Mesothelial cell of epicardium (in vitro differentiated cells): ENCODE measurements at regions not wholly inside any gene's neighbourhood (a gene's known extent, or its start where the extent isn't known, plus 50 kb on each side); places are given as distances from the start of the nearest gene placed in this dataset.

Source experiments
- DNase-seq, 2 experiments: peaks; one replicate each; pipeline ENCODE4 v3.0.0; 2021; ENCODE audit warnings: low spot score in 2 of 2; ENCODE audit not compliant: unreplicated experiment in 2 of 2
- H3K27ac Mint-ChIP-seq: 2 replicates; pipeline ENCODE4 v1.8.0; 2021; ENCODE audit warnings: mixed read lengths
- H3K27me3 Mint-ChIP-seq: 2 replicates; pipeline ENCODE4 v1.8.0; 2021; ENCODE audit warnings: low read depth, mixed read lengths
- H3K36me3 Mint-ChIP-seq: 2 replicates; pipeline ENCODE4 v1.8.0; 2021; ENCODE audit warnings: mixed read lengths
- H3K4me1 Mint-ChIP-seq: 2 replicates; pipeline ENCODE4 v1.8.0; 2021; ENCODE audit warnings: mixed read lengths
- H3K4me3 Mint-ChIP-seq: 2 replicates; pipeline ENCODE4 v1.8.0; 2021; ENCODE audit warnings: mild to moderate bottlenecking, moderate library complexity, mixed read lengths
- H3K9me3 Mint-ChIP-seq: 2 replicates; pipeline ENCODE4 v1.8.0; 2021; ENCODE audit warnings: mixed read lengths
- CTCF ChIP-seq: fragments of 200-600 bp; sonication (generic); IDR thresholded peaks from one replicate; pipeline ENCODE4 v1.5.0; 2021; ENCODE audit warnings: antibody characterized with exemption; ENCODE audit not compliant: unreplicated experiment

DNA sequence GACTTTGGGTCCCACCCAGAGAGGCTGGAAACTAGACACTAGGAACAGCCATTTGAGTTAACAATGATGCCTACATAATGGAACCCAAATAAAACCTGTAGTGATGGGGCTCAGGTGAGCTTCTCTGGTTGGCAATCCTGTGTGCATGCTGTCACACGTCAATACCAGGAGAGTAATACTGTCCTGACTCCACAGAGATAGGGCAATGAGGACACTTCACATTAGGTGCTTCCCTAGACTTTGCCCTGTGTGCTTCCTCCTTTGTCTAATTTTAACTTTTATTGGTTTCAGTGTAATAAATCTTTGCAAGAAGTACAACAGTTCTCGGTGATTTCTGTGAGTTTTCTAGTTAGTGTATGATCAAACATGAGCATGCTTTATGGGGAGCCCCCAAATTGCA is 281.8 kb upstream of the ARRDC4 start:
- no peak for DNase-seq
- peaks cover 8% of the 10 kb centered on the region for H3K27me3 Mint-ChIP-seq
- no peaks in the 10 kb centered on the region for H3K4me1 Mint-ChIP-seq
- H3K9me3 Mint-ChIP-seq = peaks cover 11% of the 10 kb centered on the region
- H3K36me3 Mint-ChIP-seq = no peaks in the 10 kb centered on the region
- no peak overlapping the region for H3K27ac Mint-ChIP-seq
- no peak for TF ChIP-seq CTCF
- H3K4me3 Mint-ChIP-seq = no peak overlapping the region

DNA sequence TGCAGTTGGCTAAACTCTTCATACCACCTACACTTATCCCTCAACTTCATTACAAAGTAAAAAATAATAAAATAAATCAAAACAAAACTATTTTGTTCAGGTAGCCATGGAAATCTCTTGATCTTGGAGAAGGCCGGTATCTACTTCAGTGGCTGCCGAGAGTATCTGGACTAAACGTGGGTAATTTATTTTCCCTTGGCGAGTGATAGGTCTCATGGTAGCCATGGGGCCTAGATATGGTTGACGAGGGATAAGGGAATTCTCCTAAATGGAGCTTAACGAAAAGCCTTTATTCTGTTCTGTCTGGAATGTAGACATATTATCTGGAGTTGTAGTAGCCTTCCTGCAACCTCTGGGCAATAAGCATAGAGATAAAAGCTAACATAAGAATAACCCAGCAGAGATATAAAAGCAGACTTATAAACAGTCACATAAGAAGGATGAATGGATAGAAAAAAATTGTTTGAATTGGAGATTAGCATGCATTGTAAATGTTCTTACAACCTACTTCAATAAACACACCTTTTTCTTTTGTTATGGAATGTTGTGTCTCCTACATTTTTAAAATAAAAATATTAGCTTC is 281.3 kb upstream of the ARRDC4 start:
- DNase-seq = no peak
- no peak overlapping the region for H3K4me3 Mint-ChIP-seq
- no peak overlapping the region for H3K27ac Mint-ChIP-seq
- no peaks in the 10 kb centered on the region for H3K36me3 Mint-ChIP-seq
- H3K27me3 Mint-ChIP-seq = peaks cover 12% of the 10 kb centered on the region
- no peaks in the 10 kb centered on the region for H3K4me1 Mint-ChIP-seq
- no peak for TF ChIP-seq CTCF
- H3K9me3 Mint-ChIP-seq = peaks cover 6% of the 10 kb centered on the region

DNA sequence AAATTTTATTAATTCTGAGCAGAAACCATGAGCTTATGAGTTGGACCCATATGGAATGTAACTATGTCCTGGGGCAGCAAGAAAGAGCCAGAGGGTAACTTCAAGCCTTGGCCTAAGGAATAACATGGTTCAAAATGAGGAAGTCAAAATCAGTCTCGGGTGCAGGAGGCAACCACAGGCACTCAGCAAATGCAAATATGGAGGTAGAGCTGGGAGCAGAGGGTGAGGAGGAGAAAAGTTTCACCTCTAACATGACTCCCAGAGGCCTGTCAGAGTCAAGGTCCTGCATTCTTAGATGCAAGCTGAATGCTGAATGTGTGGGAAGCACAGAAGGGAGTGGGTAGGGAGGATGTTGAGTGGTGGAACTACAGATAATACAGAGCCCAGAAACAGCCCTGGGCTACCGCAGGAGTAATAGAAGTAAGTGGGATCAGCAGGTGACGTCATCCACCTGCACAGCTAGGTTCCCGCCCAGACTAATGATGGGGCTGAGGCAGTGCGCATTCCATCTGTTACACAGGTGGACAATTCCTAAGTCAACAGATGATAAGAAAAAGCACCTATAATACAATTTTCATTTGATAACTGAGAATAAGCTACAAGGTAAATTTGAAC is 279.8 kb upstream of the ARRDC4 start:
- H3K4me1 Mint-ChIP-seq = no peaks in the 10 kb centered on the region
- H3K27ac Mint-ChIP-seq = no peak overlapping the region
- no peaks in the 10 kb centered on the region for H3K9me3 Mint-ChIP-seq
- TF ChIP-seq CTCF = no peak
- no peak overlapping the region for H3K4me3 Mint-ChIP-seq
- no peaks in the 10 kb centered on the region for H3K36me3 Mint-ChIP-seq
- no peak for DNase-seq
- H3K27me3 Mint-ChIP-seq = peaks cover 18% of the 10 kb centered on the region

DNA sequence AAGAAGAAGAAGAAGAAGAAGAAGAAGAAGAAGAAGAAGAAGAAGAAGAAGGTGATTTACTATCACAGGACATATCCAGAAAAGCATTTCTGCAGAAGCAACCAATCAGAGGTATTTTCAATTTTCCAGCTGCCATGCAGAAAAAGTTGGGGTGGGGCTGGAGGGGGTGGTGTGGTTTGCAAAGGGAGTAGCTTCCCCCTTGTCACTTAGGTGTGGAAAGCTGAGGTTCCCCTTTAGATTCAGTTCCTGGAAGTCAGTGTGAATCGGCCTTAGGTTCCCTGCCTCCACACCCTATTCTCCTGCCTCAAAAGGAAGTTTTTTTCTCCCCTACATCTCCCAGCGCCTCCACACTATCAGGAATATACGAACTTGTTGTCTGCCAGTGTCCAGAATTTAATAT is 276.7 kb upstream of the ARRDC4 start:
- no peak for TF ChIP-seq CTCF
- Mint-ChIP-seq H3K27me3 (peaks cover 32% of the 10 kb centered on the region), H3K4me3 (no peak overlapping the region), H3K36me3 (no peaks in the 10 kb centered on the region), H3K9me3 (no peaks in the 10 kb centered on the region), H3K4me1 (no peaks in the 10 kb centered on the region), H3K27ac (no peak overlapping the region)
- no peak for DNase-seq

GRCh38 chr15:97684249-97684648 is 276.3 kb upstream of the ARRDC4 start:
- Mint-ChIP-seq H3K4me1 (no peaks in the 10 kb centered on the region), H3K27ac (no peak overlapping the region), H3K36me3 (no peaks in the 10 kb centered on the region), H3K9me3 (no peaks in the 10 kb centered on the region), H3K27me3 (peaks cover 36% of the 10 kb centered on the region), H3K4me3 (no peak overlapping the region)
- no peak for TF ChIP-seq CTCF
- no peak for DNase-seq
